KBM-7 (cell line): ENCODE measurements at regions not wholly inside any gene's neighbourhood (a gene's known extent, or its start where the extent isn't known, plus 50 kb on each side); places are given as distances from the start of the nearest gene placed in this dataset.

Source experiments
- DNase-seq: peaks from one replicate; pipeline ENCODE4 v3.0.0-alpha.2; 2015
- in situ Hi-C: fragments of 300-500 bp; cut with MboI; formaldehyde crosslinking; loops from 2 replicates; pipeline ENCODE4 v1.14.3; 2020; ENCODE audit warnings: low sequenced_read_pairs, low pct_unique_long_range_greater_than_20kb, mixed read lengths

DNA sequence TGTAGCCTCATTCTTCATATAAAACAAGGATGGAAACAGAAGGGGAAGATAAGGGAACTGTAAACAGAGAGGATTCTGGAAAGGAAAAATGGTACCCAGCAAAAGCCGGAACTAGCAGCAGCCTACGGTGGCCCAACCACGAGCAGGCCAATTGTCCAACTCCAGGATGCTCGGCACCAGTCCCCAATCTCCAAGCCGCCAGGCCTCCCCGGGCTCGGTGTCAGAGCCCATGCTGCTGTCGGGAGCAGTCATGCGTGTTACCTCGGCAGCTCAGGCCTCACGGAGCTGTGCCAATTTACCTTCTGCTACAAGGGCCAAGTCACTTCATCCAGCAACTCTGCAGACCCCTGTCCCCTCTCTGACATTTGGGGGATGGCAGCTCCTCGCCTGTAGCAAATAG is 130.8 kb downstream of the ZBTB18 start:
- DNase-seq: no peak
- in situ Hi-C loops: no loop called here

DNA sequence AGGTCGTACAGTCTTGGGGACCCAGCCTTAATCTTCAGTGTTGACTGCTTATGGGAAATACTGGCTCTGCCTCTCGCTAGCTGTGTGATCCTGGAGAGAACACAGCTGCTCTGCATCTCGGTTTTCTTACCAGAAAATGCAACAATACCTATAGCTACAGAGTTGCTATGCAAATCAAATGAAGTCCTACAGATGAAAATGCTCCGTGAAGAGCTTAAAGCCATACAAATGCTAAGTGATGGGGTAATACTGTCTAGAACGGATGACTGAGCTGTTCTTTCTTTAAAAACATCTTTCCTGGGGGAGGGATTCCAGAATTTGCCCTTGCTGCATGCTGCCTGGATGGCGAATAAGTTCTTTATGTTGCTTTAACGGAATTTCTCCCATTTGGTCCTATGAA is 132.0 kb downstream of the ZBTB18 start:
- no peak for DNase-seq
- in situ Hi-C loops: no loop called here

GRCh38 chr1:244186372-244186771 is 135.3 kb downstream of the ZBTB18 start:
- DNase-seq: no peak
- in situ Hi-C loops: no loop called here

DNA sequence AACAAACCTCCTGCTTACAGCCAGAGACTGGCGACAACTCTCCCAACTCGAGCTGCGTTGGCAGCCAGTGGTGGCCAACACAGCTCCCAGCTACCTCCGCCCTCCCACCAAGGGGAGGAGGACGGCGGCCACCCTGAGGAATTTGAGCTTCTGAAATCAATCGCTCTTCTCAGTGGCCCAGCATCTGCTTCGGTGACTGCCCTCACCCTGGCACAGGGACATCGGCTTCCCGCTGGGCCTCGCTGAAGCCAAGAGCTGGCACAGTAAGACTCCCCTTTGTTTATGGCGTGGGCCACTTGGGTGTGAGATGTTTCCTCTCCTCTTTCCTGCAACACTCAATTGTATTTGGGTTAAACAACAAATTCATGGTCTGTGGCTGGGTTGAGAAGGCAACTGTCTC is 136.2 kb downstream of the ZBTB18 start:
- in situ Hi-C loops: no loop called here
- no peak for DNase-seq

DNA sequence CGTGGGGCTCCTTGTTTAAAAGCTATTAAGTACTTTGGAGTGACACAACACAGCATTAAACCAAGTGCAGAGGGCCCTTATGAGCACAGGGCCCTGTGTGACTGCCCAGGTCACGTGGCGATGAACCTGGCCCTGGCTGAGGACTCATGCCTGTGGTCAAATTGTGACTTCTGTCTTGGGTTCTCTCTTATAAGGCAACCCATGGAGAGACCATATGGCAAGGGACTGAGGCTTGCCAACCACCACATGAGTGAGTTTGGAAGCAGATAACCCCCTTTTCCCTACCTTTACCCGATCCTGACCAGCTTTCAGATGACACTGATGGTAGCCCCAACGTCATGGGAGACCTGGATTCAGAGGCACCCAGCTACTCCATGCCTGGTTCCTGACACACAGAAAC is 140.5 kb downstream of the ZBTB18 start:
- in situ Hi-C loops: no loop called here
- no peak for DNase-seq

DNA sequence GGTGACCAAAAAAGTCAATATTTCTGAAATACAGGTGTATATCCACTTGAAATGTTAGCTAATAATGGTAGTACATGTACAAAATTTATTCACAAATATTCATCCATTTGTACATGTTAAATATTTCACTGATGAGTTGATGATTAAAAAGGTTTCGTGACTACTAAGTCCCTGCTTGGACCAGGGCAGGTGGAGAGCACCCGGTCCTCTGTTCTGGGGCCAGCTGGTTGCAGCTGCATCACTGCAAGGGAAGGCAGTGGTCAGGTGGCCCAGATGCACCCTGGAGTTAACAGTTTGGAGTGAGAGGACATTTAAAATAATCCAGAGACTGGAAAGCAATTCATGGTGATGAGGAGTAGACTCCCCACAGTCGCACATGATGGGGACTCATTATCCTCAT is 141.2 kb downstream of the ZBTB18 start:
- no peak for DNase-seq
- in situ Hi-C loops: no loop called here

GRCh38 chr1:244196571-244197285 is 145.6 kb downstream of the ZBTB18 start:
- in situ Hi-C loops: no loop called here
- no peak for DNase-seq

DNA sequence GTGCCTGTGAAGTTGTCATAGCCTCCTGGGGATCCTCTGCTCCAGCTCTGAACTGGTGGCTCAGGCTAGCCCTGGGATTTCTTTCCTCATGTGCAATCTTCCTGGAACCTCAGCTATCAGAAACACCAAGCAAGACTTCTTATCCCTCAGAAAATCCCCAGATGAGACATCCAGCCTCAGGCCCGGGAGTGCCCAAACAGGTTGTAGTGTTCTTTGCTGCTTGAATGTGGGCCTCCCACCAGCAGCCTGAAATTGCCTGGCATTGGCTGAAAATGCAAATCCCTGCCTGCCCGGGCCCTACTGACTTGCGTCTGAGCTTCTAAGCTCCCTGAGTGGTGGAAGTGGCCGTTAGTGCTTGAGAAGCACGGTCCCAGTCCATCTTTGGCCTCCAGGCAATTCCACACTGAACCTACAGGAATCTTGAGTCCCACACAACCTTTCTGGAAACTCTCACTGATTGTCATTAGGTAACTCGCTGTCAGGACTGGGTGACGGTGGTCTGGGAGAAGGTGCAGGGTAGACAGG is 146.8 kb downstream of the ZBTB18 start:
- DNase-seq: no peak
- in situ Hi-C loops: no loop called here

- in situ Hi-C loops: no loop called here
- no peak for DNase-seq
Measured at GRCh38 chr1:244199902-244200301, 148.8 kb downstream of the ZBTB18 start.

DNA sequence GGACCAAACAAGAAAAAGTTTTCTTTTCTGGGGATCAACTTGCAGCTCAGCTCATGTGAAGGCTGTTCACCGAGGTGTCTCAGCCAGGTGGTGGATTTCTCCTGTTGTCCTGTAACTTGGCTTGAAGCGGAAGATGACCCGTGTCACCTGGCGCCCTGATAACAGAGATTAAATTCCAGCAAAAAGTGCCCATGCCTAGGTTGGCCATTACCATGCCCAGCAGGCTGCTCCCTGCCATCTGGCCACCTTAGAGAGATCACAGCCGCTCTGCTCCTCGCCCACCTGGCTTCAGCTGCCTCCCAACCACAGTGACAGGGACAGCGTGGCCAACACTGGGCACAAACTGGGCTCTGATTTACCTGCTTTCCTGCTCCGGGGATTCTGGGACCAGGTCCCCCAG is 149.5 kb downstream of the ZBTB18 start:
- no peak for DNase-seq
- in situ Hi-C loops: no loop called here

- DNase-seq: no peak
- in situ Hi-C loops: no loop called here
Measured at GRCh38 chr1:244201750-244202149, 150.7 kb downstream of the ZBTB18 start.

GRCh38 chr1:244204004-244204403 is 152.9 kb downstream of the ZBTB18 start:
- no peak for DNase-seq
- in situ Hi-C loops: no loop called here

DNA sequence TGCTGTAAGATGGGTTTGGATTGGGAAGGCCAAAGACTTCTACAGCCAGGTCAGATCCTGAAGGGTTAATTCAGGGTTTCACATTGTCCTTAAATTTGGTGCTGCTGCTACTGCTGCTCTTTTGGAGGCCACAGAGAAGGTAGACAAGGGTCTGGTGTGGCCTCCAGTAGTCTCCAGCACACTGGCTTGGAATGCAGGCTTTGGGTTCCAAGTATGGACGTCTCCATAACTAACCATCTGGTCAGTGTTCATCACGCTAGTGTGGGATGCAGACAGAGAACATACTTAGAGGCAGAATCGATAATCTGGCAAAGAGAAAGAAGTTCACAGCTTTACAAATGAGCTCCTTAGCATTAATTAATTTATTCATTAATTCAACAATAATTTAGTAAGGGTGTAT is 154.1 kb downstream of the ZBTB18 start:
- no peak for DNase-seq
- in situ Hi-C loops: no loop called here

DNA sequence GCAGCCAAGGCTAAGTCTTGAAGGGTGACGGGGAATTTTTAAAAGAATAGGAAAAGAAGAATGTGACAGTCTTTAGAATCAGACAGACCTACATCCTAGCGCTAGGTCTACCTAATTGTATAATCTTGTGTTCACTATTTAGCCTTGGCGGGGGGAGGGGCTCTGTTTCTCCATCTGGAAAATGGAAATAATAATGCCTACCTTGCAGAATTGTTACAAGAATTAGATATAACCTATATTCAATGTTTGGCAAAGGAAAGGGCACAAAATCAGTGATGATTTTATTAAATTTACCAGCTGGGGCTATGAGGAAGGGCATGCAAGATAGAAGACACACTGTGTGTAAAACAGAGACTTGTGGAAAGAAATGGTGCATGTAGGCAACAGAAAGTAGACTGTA is 154.8 kb downstream of the ZBTB18 start:
- in situ Hi-C loops: no loop called here
- no peak for DNase-seq

DNA sequence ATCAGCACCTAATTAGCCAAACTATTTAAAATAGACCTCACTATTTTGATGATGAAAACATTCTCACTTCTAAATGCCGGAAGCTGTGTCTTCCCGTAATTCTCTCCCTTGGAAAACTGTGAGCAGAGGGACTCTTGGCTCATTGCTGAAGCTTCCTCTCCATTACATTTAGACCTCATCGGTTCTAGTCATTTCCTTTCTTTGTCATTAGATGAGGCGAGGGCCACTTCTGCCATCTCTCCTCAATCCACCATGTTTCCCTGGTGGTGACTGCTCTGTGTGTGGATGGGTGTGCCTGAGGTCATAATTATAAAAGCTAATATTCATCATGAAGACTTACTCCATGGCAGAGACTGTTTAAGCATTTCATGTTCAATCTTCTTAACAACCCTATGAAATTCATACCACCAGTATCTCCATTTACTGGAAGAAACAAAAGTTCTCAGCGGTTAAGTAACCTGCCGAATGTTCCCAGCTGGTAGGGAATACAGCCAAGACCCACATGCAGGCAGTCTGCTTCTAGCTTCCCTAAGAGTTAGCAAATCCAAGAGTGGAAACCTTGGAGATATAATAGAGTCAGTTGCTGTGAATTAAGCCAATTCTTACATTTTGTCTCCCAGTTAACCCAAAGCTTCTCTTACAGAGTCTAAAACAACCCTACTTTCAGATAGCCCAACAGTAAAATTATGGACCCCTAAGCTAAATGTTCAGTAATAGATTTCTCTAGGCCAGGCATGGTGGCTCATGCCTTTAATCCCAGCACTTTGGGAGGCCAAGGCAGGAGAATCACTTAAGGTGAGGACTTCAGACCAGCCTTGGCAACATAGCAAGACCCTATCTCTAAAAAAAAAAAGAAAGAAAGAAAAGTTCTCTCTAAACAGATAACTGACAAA is 156.2 kb downstream of the ZBTB18 start:
- in situ Hi-C loops: no loop called here

DNA sequence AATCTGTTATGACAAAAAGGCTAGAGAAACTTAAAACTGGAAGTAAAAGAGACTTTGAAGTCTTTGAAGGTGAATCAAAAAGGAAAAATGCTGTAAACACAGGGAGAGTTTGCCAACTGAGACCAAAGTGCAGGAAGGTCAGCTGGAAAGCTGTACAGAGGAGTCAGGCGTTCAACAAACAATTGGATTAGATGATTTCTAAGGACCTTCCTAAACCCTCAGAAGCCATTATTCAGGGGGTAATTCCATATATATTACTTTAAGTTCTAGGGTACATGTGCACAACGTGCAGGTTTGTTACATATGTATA is 156.8 kb downstream of the ZBTB18 start:
- no peak for DNase-seq
- in situ Hi-C loops: no loop called here

More for the DNA sequence above, 156.2 kb downstream of the ZBTB18 start:
- DNase-seq: no peak

DNA sequence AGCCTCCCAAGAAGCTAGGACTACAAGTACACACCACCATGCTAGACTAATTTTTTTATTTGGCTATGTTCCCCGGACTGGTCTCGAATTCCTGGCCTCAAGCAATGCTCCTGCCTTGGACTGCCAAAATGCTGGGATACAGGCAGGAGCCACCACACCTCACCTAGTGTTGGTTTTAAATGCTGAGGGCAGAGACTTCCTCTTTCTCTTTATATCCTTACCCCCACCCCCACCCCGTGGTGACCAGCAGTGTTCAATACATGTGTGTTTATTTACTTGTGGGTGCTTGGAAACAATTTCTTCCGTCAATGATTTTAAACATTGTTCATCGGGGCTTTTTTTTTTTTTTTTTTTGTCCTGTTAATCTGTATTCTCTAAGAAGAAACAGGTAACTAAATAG is 158.9 kb downstream of the ZBTB18 start:
- in situ Hi-C loops: no loop called here
- DNase-seq: peak; percentile 53

GRCh38 chr1:244210884-244211558 is 159.9 kb downstream of the ZBTB18 start:
- DNase-seq: no peak
- in situ Hi-C loops: no loop called here

DNA sequence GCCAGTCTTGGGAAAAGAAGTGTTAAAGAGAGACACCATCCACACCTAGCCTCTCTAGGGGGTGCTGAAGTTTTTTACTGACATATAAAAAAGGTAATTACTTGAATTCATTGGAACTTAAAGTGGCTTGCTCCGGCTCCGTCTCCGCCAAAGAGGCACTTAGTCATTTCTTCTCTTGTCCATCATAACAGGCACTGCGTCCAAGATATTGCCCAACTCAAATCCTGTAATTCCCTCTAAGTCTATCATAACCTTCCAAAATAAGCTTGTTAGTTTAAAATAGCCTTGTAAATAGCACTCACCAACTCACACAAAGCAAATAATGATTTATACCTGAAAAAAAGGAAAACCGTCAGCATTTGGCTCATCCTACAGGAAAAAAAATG is 160.5 kb downstream of the ZBTB18 start:
- in situ Hi-C loops: no loop called here

GRCh38 chr1:244212219-244212618 is 161.1 kb downstream of the ZBTB18 start:
- no peak for DNase-seq
- in situ Hi-C loops: no loop called here

More for the DNA sequence above, 160.5 kb downstream of the ZBTB18 start:
- no peak for DNase-seq
